ENCODE measurements at regions not wholly inside any gene's neighbourhood (a gene's known extent, or its start where the extent isn't known, plus 50 kb on each side); places are given as distances from the start of the nearest gene placed in this dataset.

- no peaks in the 10 kb centered on the region for H3K27me3 ChIP-seq (ENCODE audit: insufficient read depth, low read length)
- TF ChIP-seq, protein P1, sequence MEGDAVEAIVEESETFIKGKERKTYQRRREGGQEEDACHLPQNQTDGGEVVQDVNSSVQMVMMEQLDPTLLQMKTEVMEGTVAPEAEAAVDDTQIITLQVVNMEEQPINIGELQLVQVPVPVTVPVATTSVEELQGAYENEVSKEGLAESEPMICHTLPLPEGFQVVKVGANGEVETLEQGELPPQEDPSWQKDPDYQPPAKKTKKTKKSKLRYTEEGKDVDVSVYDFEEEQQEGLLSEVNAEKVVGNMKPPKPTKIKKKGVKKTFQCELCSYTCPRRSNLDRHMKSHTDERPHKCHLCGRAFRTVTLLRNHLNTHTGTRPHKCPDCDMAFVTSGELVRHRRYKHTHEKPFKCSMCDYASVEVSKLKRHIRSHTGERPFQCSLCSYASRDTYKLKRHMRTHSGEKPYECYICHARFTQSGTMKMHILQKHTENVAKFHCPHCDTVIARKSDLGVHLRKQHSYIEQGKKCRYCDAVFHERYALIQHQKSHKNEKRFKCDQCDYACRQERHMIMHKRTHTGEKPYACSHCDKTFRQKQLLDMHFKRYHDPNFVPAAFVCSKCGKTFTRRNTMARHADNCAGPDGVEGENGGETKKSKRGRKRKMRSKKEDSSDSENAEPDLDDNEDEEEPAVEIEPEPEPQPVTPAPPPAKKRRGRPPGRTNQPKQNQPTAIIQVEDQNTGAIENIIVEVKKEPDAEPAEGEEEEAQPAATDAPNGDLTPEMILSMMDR (IDR thresholded peaks at IDR 0.05; ENCODE audit: low read length): no peak
- TF ChIP-seq EZH2 (IDR thresholded peaks at IDR 0.05; ENCODE audit: borderline replicate concordance, low read length): no peak
- H3K9me2 ChIP-seq (ENCODE audit: low read depth, low read length): no peaks in the 10 kb centered on the region
- H3K36me3 ChIP-seq (ENCODE audit: insufficient read depth, low read length): no peaks in the 10 kb centered on the region
- H3K4me3 ChIP-seq (ENCODE audit: low read depth, low read length, poor library complexity, severe bottlenecking): no peak overlapping the region
- H3K27ac ChIP-seq (ENCODE audit: low read depth, low read length, poor library complexity, severe bottlenecking): no peak overlapping the region
- H3K79me2 ChIP-seq (ENCODE audit: insufficient read depth, low read length): no peaks in the 10 kb centered on the region
- H3K4me1 ChIP-seq (ENCODE audit: insufficient read depth, low read length, severe bottlenecking): no peaks in the 10 kb centered on the region
- H3F3A ChIP-seq (ENCODE audit: insufficient read depth, low read length): no peaks in the 10 kb centered on the region
- H3K9ac ChIP-seq (ENCODE audit: low read length): no peak overlapping the region
- no peak overlapping the region for H3K4me2 ChIP-seq (ENCODE audit: low read length)
- H3K9me3 ChIP-seq (ENCODE audit: low read length): no peaks in the 10 kb centered on the region
- no peak overlapping the region for H2AFZ ChIP-seq (ENCODE audit: low read length)
- H4K20me1 ChIP-seq (ENCODE audit: insufficient read depth, low read length): no peaks in the 10 kb centered on the region
Measured at GRCh38 chr3:22189616-22190015, 438.6 kb upstream of the ZNF385D start.

GRCh38 chr3:22199095-22199494 lies 448.1 kb upstream of the ZNF385D start:
- no peaks in the 10 kb centered on the region for H3K9me3 ChIP-seq (ENCODE audit: low read length)
- no peaks in the 10 kb centered on the region for H3K36me3 ChIP-seq (ENCODE audit: insufficient read depth, low read length)
- H4K20me1 ChIP-seq (ENCODE audit: insufficient read depth, low read length): no peaks in the 10 kb centered on the region
- no peak overlapping the region for H3K27ac ChIP-seq (ENCODE audit: low read depth, low read length, poor library complexity, severe bottlenecking)
- no peak overlapping the region for H3K4me3 ChIP-seq (ENCODE audit: low read depth, low read length, poor library complexity, severe bottlenecking)
- no peaks in the 10 kb centered on the region for H3F3A ChIP-seq (ENCODE audit: insufficient read depth, low read length)
- H3K79me2 ChIP-seq (ENCODE audit: insufficient read depth, low read length): no peaks in the 10 kb centered on the region
- no peak overlapping the region for H3K9ac ChIP-seq (ENCODE audit: low read length)
- no peak for TF ChIP-seq EZH2 (IDR thresholded peaks at IDR 0.05; ENCODE audit: borderline replicate concordance, low read length)
- TF ChIP-seq, protein P1 (IDR thresholded peaks at IDR 0.05; ENCODE audit: low read length): no peak
- H3K4me1 ChIP-seq (ENCODE audit: insufficient read depth, low read length, severe bottlenecking): no peaks in the 10 kb centered on the region
- no peak overlapping the region for H3K4me2 ChIP-seq (ENCODE audit: low read length)
- H3K27me3 ChIP-seq (ENCODE audit: insufficient read depth, low read length): no peaks in the 10 kb centered on the region
- H3K9me2 ChIP-seq (ENCODE audit: low read depth, low read length): no peaks in the 10 kb centered on the region
- no peak overlapping the region for H2AFZ ChIP-seq (ENCODE audit: low read length)

DNA sequence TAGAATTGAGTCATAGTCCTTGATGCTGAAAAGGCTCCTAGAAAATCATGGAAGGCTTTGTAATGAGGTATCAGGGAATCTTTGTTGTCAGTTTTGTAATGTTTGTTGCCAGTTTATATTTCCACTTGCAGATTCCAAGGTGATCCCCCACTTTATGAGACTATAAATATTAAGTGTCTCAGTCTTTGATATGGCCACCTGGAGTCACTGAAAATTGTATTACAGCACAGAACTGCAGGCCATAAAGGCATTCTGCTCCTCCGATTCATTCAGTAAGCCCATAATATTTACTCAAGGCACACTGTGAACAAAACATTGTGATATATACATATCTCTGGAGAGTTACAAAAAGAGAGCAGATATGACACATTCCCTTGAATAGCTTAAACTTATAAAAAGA lies 457.8 kb upstream of the ZNF385D start:
- no peaks in the 10 kb centered on the region for H3F3A ChIP-seq (ENCODE audit: insufficient read depth, low read length)
- TF ChIP-seq, protein P1 (IDR thresholded peaks at IDR 0.05; ENCODE audit: low read length): no peak
- no peak for TF ChIP-seq EZH2 (IDR thresholded peaks at IDR 0.05; ENCODE audit: borderline replicate concordance, low read length)
- no peaks in the 10 kb centered on the region for H3K9me2 ChIP-seq (ENCODE audit: low read depth, low read length)
- no peak overlapping the region for H3K4me3 ChIP-seq (ENCODE audit: low read depth, low read length, poor library complexity, severe bottlenecking)
- H3K4me2 ChIP-seq (ENCODE audit: low read length): no peak overlapping the region
- H3K9ac ChIP-seq (ENCODE audit: low read length): no peak overlapping the region
- no peaks in the 10 kb centered on the region for H3K4me1 ChIP-seq (ENCODE audit: insufficient read depth, low read length, severe bottlenecking)
- H2AFZ ChIP-seq (ENCODE audit: low read length): no peak overlapping the region
- no peaks in the 10 kb centered on the region for H3K36me3 ChIP-seq (ENCODE audit: insufficient read depth, low read length)
- H3K9me3 ChIP-seq (ENCODE audit: low read length): no peaks in the 10 kb centered on the region
- no peak overlapping the region for H3K27ac ChIP-seq (ENCODE audit: low read depth, low read length, poor library complexity, severe bottlenecking)
- no peaks in the 10 kb centered on the region for H3K27me3 ChIP-seq (ENCODE audit: insufficient read depth, low read length)
- H3K79me2 ChIP-seq (ENCODE audit: insufficient read depth, low read length): no peaks in the 10 kb centered on the region
- no peaks in the 10 kb centered on the region for H4K20me1 ChIP-seq (ENCODE audit: insufficient read depth, low read length)
